Hindlimb muscle (tissue), 1 donor: ENCODE measurements at regions not wholly inside any gene's neighbourhood (a gene's known extent, or its start where the extent isn't known, plus 50 kb on each side); places are given as distances from the start of the nearest gene placed in this dataset.
"Not testable (repeated sequence)": the region's sequence is repeated elsewhere in the genome, so short reads cannot be mapped to it uniquely, and the experiment has no call there.

ENCODE experiments used
- DNase-seq: peaks from one replicate; pipeline ENCODE4 v3.0.0-alpha.2; 2013

- no peak for DNase-seq
Observed at GRCh38 chr12:69030321-69030720, 97.3 kb upstream of the CPM start.

GRCh38 chr12:69036533-69036932 lies 103.6 kb upstream of the CPM start:
- no peak for DNase-seq

- DNase-seq: no peak
Observed at GRCh38 chr12:69036999-69037398, 104.0 kb upstream of the CPM start.

- no peak for DNase-seq
Observed at GRCh38 chr12:69039911-69040310, 106.9 kb upstream of the CPM start.

GRCh38 chr12:69042557-69042956 lies 109.6 kb upstream of the CPM start:
- no peak for DNase-seq

- DNase-seq: no peak
Observed at GRCh38 chr12:69042970-69043369, 110.0 kb upstream of the CPM start.

GRCh38 chr12:69044887-69045286 lies 111.9 kb upstream of the CPM start:
- DNase-seq: no peak

GRCh38 chr12:69045430-69045829 lies 112.5 kb upstream of the CPM start:
- no peak for DNase-seq

- DNase-seq: no peak
Observed at GRCh38 chr12:69046363-69046762, 113.4 kb upstream of the CPM start.

GRCh38 chr12:69046920-69047319 lies 113.9 kb upstream of the CPM start:
- no peak for DNase-seq

- DNase-seq: no peak
Observed at GRCh38 chr12:69047990-69048389, 115.0 kb upstream of the CPM start.

GRCh38 chr12:69049855-69050254 lies 116.9 kb upstream of the CPM start:
- not testable (repeated sequence) for DNase-seq

- no peak for DNase-seq
Observed at GRCh38 chr12:69052613-69053408, 119.8 kb upstream of the CPM start.

- DNase-seq: no peak
Observed at GRCh38 chr12:69054343-69055056, 121.5 kb upstream of the CPM start.

GRCh38 chr12:69055280-69055679 lies 122.3 kb upstream of the CPM start:
- no peak for DNase-seq

GRCh38 chr12:69055706-69056105 lies 122.7 kb upstream of the CPM start:
- DNase-seq: no peak

- no peak for DNase-seq
Observed at GRCh38 chr12:69056743-69057515, 124.0 kb upstream of the CPM start.

- no peak for DNase-seq
Observed at GRCh38 chr12:69057742-69058141, 124.8 kb upstream of the CPM start.

- DNase-seq: no peak
Observed at GRCh38 chr12:69059465-69060457, 126.8 kb upstream of the CPM start.

- DNase-seq: no peak
Observed at GRCh38 chr12:69061574-69061973, 128.6 kb upstream of the CPM start.

- no peak for DNase-seq
Observed at GRCh38 chr12:69062621-69063237, 129.8 kb upstream of the CPM start.
